IMR-90 (cell line): ENCODE measurements at regions not wholly inside any gene's neighbourhood (a gene's known extent, or its start where the extent isn't known, plus 50 kb on each side); places are given as distances from the start of the nearest gene placed in this dataset.
A peak's percentile ranks its signal among the peaks of the same experiment; 100 is the strongest.

ENCODE experiments used
- ATAC-seq: fragments of 200-7000 bp; cut with Tn5 transposase; 2 replicates; pipeline ENCODE4 v1.9.1; 2020; ENCODE audit warnings: low read depth, mild to moderate bottlenecking, moderate library complexity
- BruUV-seq: library from RNA; stranded (reverse); fragments of 400-500 nt; replicated peaks from 2 replicates; lab custom pipeline; 2021; lab: Mats Ljungman, UMichigan
- CTCF ChIA-PET: fragments of 300-600 bp; formaldehyde crosslinking; extraction: SDS; loops from one replicate; lab custom pipeline; 2021; ENCODE audit warnings: antibody characterized with exemption; lab: Yijun Ruan, JAX
- POLR2A ChIA-PET: fragments of 300-600 bp; sonication (Branson Sonifier 250); formaldehyde crosslinking; loops from one replicate; lab custom pipeline; 2022; ENCODE audit warnings: antibody characterized with exemption; ENCODE audit not compliant: unreplicated experiment; lab: Charles Lee
- DNase-seq: peaks from one replicate; pipeline ENCODE4 v3.0.0; 2013
- H2AFZ ChIP-seq: replicated peaks from 2 replicates; pipeline ENCODE3; 2013; ENCODE audit warnings: low read length, mild to moderate bottlenecking; ENCODE audit not compliant: poor library complexity
- H2AK5ac ChIP-seq: 2 replicates; pipeline ENCODE4 v1.6.1; 2013; ENCODE audit warnings: low read depth, low read length, inconsistent platforms
- H2AK9ac ChIP-seq: replicated peaks from 2 replicates; pipeline ENCODE3; 2013; ENCODE audit warnings: mild to moderate bottlenecking, low read depth, low read length, moderate library complexity; ENCODE audit not compliant: poor library complexity
- H2BK120ac ChIP-seq: 2 replicates; pipeline ENCODE4 v1.6.1; 2013; ENCODE audit warnings: low read depth, low read length, inconsistent platforms
- H2BK15ac ChIP-seq: 3 replicates; pipeline ENCODE4 v1.6.1; 2013; ENCODE audit warnings: low read depth, low read length, inconsistent platforms
- H2BK20ac ChIP-seq: 2 replicates; pipeline ENCODE4 v1.6.1; 2013; ENCODE audit warnings: low read depth, mild to moderate bottlenecking, inconsistent platforms, low read length, moderate library complexity
- H2BK5ac ChIP-seq: 2 replicates; pipeline ENCODE4 v1.6.1; 2013; ENCODE audit warnings: mild to moderate bottlenecking, low read depth, low read length, inconsistent platforms; ENCODE audit not compliant: poor library complexity, severe bottlenecking
- H3K14ac ChIP-seq: replicated peaks from 2 replicates; pipeline ENCODE4 v1.6.1; 2013; ENCODE audit warnings: low read depth, low read length, inconsistent platforms
- H3K18ac ChIP-seq: 2 replicates; pipeline ENCODE4 v1.6.1; 2013; ENCODE audit warnings: low read depth, low read length, control low read depth
- H3K23ac ChIP-seq: 2 replicates; pipeline ENCODE4 v1.6.1; 2013; ENCODE audit warnings: low read depth, low read length, inconsistent platforms
- H3K27ac ChIP-seq: 2 replicates; pipeline ENCODE4 v1.5.1; 2013; ENCODE audit warnings: mild to moderate bottlenecking, control low read depth, low read length; ENCODE audit not compliant: insufficient read depth
- H3K27me3 ChIP-seq: 2 replicates; pipeline ENCODE4 v1.6.1; 2013; ENCODE audit warnings: low read length; ENCODE audit not compliant: control insufficient read depth, insufficient read depth
- H3K36me3 ChIP-seq: 2 replicates; pipeline ENCODE4 v1.6.1; 2013; ENCODE audit warnings: low read length, mixed read lengths; ENCODE audit not compliant: control insufficient read depth, insufficient read depth
- H3K4ac ChIP-seq: 2 replicates; pipeline ENCODE4 v1.6.1; 2013; ENCODE audit warnings: low read depth, low read length, inconsistent platforms
- H3K4me1 ChIP-seq: 2 replicates; pipeline ENCODE4 v1.6.1; 2013; ENCODE audit warnings: low read length, mixed read lengths; ENCODE audit not compliant: control insufficient read depth, insufficient read depth
- H3K4me2 ChIP-seq: 2 replicates; pipeline ENCODE4 v1.6.1; 2013; ENCODE audit warnings: low read depth, mild to moderate bottlenecking, control low read depth, low read length, moderate library complexity
- H3K4me3 ChIP-seq: 2 replicates; pipeline ENCODE4 v1.5.1; 2013; ENCODE audit warnings: low read depth, mild to moderate bottlenecking, control low read depth, low read length, moderate library complexity; ENCODE audit not compliant: insufficient read depth
- H3K56ac ChIP-seq: 2 replicates; pipeline ENCODE4 v1.6.1; 2013; ENCODE audit warnings: low read length, inconsistent platforms; ENCODE audit not compliant: insufficient read depth; ENCODE audit errors: extremely low read depth
- H3K79me1 ChIP-seq, 2 experiments: 2 replicates each; pipeline ENCODE4 v1.6.1; 2013; ENCODE audit warnings: low read length in 2 of 2, inconsistent platforms in 1 of 2, low read depth in 1 of 2
- H3K9ac ChIP-seq: 2 replicates; pipeline ENCODE4 v1.6.1; 2013; ENCODE audit warnings: low read depth, low read length, control low read depth
- H3K9me1 ChIP-seq: 2 replicates; pipeline ENCODE4 v1.6.1; 2013; ENCODE audit warnings: low read length, inconsistent platforms; ENCODE audit not compliant: insufficient read depth
- H3K9me3 ChIP-seq: 2 replicates; pipeline ENCODE4 v1.6.1; 2013; ENCODE audit warnings: low read length; ENCODE audit not compliant: control insufficient read depth, insufficient read depth
- H4K20me1 ChIP-seq: 2 replicates; pipeline ENCODE4 v1.6.1; 2013; ENCODE audit warnings: low read length, inconsistent platforms; ENCODE audit not compliant: insufficient read depth
- H4K5ac ChIP-seq: 2 replicates; pipeline ENCODE4 v1.6.1; 2013; ENCODE audit warnings: mild to moderate bottlenecking, low read depth, low read length, control low read depth
- H4K8ac ChIP-seq, 2 experiments: 2 replicates each; pipeline ENCODE4 v1.6.1; 2013; ENCODE audit warnings: low read depth in 2 of 2, low read length in 2 of 2, control low read depth in 1 of 2, inconsistent platforms in 1 of 2
- H4K91ac ChIP-seq: 2 replicates; pipeline ENCODE4 v1.6.1; 2013; ENCODE audit warnings: low read depth, low read length, inconsistent platforms; ENCODE audit not compliant: insufficient read depth
- BHLHE40 ChIP-seq: fragments of 150-350 bp; IDR thresholded peaks from 2 replicates; pipeline ENCODE4 v1.6.1; 2016; ENCODE audit warnings: mild to moderate bottlenecking, low read depth, low read length
- CHD1 ChIP-seq: IDR thresholded peaks from 2 replicates; pipeline ENCODE4 v1.6.1; 2012; ENCODE audit warnings: low read depth, low read length, improper control_type of control experiment
- CTCF ChIP-seq: conservative IDR thresholded peaks from 2 replicates; pipeline ENCODE4 v1.5.1; 2012; ENCODE audit warnings: mild to moderate bottlenecking, low read depth, low read length, improper control_type of control experiment
- MAFK ChIP-seq: IDR thresholded peaks from 2 replicates; pipeline ENCODE4 v1.6.1; 2012; ENCODE audit warnings: low read depth, low read length, improper control_type of control experiment
- MAZ ChIP-seq: IDR thresholded peaks from 2 replicates; pipeline ENCODE4 v1.6.1; 2012; ENCODE audit warnings: low read depth, mild to moderate bottlenecking, low read length, improper control_type of control experiment, moderate library complexity, borderline replicate concordance
- MXI1 ChIP-seq: IDR thresholded peaks from 2 replicates; pipeline ENCODE4 v1.6.1; 2012; ENCODE audit warnings: low read depth, mild to moderate bottlenecking, low read length, moderate library complexity, borderline replicate concordance
- NFE2L2 ChIP-seq: fragments of 150-350 bp; IDR thresholded peaks from 2 replicates; pipeline ENCODE4 v1.6.1; 2016; ENCODE audit warnings: low read depth, mild to moderate bottlenecking, low read length
- RAD21 ChIP-seq: IDR thresholded peaks from 2 replicates; pipeline ENCODE4 v1.6.1; 2012; ENCODE audit warnings: low read length, improper control_type of control experiment
- RCOR1 ChIP-seq: IDR thresholded peaks from 2 replicates; pipeline ENCODE4 v1.6.1; 2012; ENCODE audit warnings: mild to moderate bottlenecking, low read length, improper control_type of control experiment; ENCODE audit not compliant: insufficient replicate concordance
- RFX5 ChIP-seq: IDR thresholded peaks from 2 replicates; pipeline ENCODE4 v1.8.0; 2012; ENCODE audit warnings: low read depth, mild to moderate bottlenecking, low read length, moderate library complexity
- SMC3 ChIP-seq: fragments of 150-350 bp; IDR thresholded peaks from 2 replicates; pipeline ENCODE4 v1.6.1; 2016; ENCODE audit warnings: low read depth, mild to moderate bottlenecking, antibody characterized with exemption, low read length, moderate library complexity
- USF2 ChIP-seq: fragments of 150-350 bp; IDR thresholded peaks from 2 replicates; pipeline ENCODE4 v1.6.1; 2017; ENCODE audit warnings: mild to moderate bottlenecking, antibody characterized with exemption, low read length, low read depth
- WGBS, 2 experiments: methylation state at CpG; one replicate each; pipeline versions ENCODE4 v1.1.5 to v1.1.7; 2013; ENCODE audit warnings: missing lambda C conversion rate in 2 of 2; ENCODE audit not compliant: insufficient read length in 1 of 2; ENCODE audit errors: extremely low coverage in 2 of 2; 5-methylcytosine and 5-hydroxymethylcytosine counted together
- dilution Hi-C: fragments of 300-500 bp; cut with HindIII; formaldehyde crosslinking; loops from one replicate; pipeline ENCODE4 v1.14.3; 2018; ENCODE audit warnings: low sequenced_read_pairs; ENCODE audit not compliant: unreplicated experiment
- in situ Hi-C: fragments of 300-500 bp; cut with MboI; formaldehyde crosslinking; loops from 3 replicates; pipeline ENCODE4 v1.14.3; 2019; ENCODE audit warnings: low sequenced_read_pairs, inconsistent platforms, mixed read lengths
- intact Hi-C: fragments of 100-400 bp; cut with micrococcal nuclease; formaldehyde crosslinking; loops from 2 replicates; pipeline ENCODE4 v1.10.0; 2022

GRCh38 chr1:198879711-198880306 lies 241.0 kb downstream of the PTPRC start:
- Histone ChIP-seq H3K56ac (no peak overlapping the region), H3K14ac (no peak overlapping the region), H2BK120ac (no peak overlapping the region), H4K20me1 (no peaks in the 10 kb centered on the region), H3K23ac (no peak overlapping the region), H4K91ac (no peak overlapping the region), H3K4me1 (peaks cover 6% of the 10 kb centered on the region), H3K27ac (no peak overlapping the region), H3K4ac (peak overlapping the region; percentile 26; the same call in 1 of the 2 replicates), H4K5ac (peak overlapping the region; percentile 33; the same call in 1 of the 2 replicates), H3K9ac (no peak overlapping the region), H3K4me2 (no peak overlapping the region; the same call in 1 of the 2 replicates), H2BK15ac (0 out of 3 replicates have a peak overlapping the region, but pooled peaks have one; percentile 62), H2AFZ (no peak overlapping the region), H2BK20ac (no peak overlapping the region), H3K9me3 (no peaks in the 10 kb centered on the region), H3K18ac (peak overlapping the region; percentile 43; the same call in 1 of the 2 replicates), H3K79me1 (peaks cover 24 to 58% of the 10 kb centered on the region in 2 experiments), H4K8ac (peak overlapping the region in 1 of 2 experiments; percentile 34; a peak in 1 of 4 replicates), H2BK5ac (no peak overlapping the region), H2AK5ac (no peak overlapping the region), H3K4me3 (no peak overlapping the region), H3K36me3 (peaks cover 9% of the 10 kb centered on the region), H3K27me3 (no peaks in the 10 kb centered on the region), H3K9me1 (peaks cover 5% of the 10 kb centered on the region), H2AK9ac (no peak overlapping the region)
- TF ChIP-seq RCOR1 (no peak), MXI1 (no peak), RFX5 (no peak), CTCF (no peak), MAZ (no peak), USF2 (no peak), MAFK (no peak), SMC3 (no peak), NFE2L2 (no peak), CHD1 (no peak), RAD21 (no peak), BHLHE40 (no peak)
- ChIA-PET POLR2A (no interaction called here), CTCF (interaction anchor here (1.0 kb wide), 1 partner anchor 542 kb away, joined by 4 read pairs; no protein-coding TSS in a partner anchor)
- ATAC-seq (no peak), DNase-seq (no peak)
- dilution Hi-C loops (no loop called here), in situ Hi-C loops (no loop called here), intact Hi-C loops (no loop called here)
- no CpG with 5 or more reads among the region's 5 CpGs for WGBS, 2 experiments
- BruUV-seq, result no TSS peak
